ENCODE measurements at regions not wholly inside any gene's neighbourhood (a gene's known extent, or its start where the extent isn't known, plus 50 kb on each side); places are given as distances from the start of the nearest gene placed in this dataset.
"Not testable (repeated sequence)": the region's sequence is repeated elsewhere in the genome, so short reads cannot be mapped to it uniquely, and the experiment has no call there.

DNA sequence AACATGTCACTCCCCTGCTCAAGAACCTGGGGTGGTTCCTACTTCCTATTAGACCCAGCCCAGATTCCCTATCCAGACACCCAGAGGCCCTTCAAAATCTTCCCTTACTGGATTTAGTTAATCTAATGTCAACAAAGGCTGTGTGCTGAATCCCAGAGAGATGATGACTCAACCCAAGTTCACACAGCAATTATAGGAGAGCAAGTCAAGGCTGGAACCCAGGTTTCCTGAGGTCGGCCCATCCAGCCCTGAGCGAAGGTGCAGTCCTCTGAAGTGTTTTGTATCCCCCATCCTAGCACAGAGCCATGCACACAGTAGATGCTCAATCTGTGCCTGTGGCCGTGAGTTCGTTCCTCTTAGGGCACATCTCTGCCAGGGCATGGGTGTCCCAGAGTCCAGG, 452.1 kb downstream of the GOLGA6L6 start:
- not testable (repeated sequence) for DNase-seq (ENCODE audit: low spot score)

DNA sequence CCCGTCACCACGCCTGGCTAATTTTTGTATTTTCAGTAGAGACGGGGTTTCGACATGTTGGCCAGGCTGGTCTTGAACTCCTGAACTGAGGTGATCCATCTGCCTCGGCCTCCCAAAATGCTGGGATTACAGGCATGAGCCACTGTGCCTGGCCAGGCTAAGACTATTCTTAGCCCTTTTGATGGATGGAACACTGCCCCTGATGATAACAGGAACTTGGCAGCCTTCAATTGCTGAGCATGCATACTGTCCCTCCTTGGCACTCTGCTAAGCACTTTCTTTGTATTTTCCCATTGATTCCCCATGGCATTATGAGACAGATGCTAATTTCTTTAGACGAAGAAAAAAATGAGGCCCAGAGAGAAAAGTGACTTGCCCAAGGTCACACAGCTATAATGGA, 457.6 kb downstream of the GOLGA6L6 start:
- DNase-seq (ENCODE audit: low spot score) = not testable (repeated sequence)

DNA sequence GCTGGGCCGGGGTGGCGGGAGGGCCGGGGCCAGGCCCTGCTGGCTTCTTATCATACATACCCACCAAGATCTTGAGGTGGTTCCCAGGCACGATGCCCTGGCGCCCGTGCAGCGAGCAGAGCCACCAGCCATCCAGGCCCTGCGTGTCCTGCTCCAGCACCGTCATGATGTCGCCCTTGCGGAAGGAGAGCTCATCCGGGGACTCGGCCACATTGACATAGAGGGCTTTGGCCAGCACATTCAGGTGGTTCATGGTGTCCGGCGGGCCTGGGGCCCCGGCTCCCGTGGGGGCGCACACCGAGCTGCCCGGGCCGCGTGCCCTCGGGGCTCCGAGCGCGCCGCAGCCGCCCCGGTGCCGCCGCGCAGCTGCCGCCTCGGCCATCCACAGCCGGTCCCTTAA, 467.5 kb downstream of the GOLGA6L6 start:
- not testable (repeated sequence) for DNase-seq (ENCODE audit: low spot score)

GRCh38 chr15:20069043-20069442, 472.6 kb downstream of the GOLGA6L6 start:
- DNase-seq (ENCODE audit: low spot score) = not testable (repeated sequence)

GRCh38 chr15:20066173-20066572, 475.4 kb downstream of the GOLGA6L6 start:
- DNase-seq (ENCODE audit: low spot score) = not testable (repeated sequence)

DNA sequence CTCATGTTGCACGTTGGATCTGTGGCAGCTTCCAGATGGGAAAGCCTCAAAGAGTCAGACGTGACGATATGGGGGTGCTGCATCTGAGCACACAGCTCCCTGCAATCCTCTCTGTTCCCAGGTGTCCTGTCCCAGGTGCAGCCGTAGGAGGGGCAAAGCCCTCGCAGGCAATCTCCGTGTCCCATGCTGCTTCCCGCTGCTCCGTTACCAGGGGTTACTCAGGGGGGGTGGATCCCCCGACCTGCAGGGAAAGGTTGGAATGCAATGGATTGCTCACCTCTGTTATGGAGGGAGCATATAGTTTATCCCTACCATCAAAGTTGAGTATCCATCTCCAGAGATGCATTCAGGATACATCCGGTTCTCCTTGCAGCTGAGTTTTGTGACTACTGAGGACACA, 476.1 kb downstream of the GOLGA6L6 start:
- not testable (repeated sequence) for DNase-seq (ENCODE audit: low spot score)

DNA sequence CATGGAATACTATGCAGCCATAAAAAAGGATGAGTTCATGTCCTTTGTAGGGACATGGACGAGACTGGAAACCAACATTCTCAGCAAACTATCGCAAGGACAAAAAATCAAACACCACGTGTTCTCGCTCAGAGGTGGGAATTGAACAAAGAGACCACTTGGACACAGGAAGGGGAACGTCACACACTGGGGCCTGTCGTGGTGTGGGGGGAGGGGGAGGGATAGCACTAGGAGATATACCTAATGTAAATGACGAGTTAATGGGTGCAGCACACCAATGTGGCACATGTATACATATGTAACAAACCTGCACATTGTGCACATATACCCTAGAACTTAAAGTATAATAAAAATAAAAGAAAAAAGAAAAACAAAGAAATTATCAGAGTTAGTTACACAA, 478.4 kb downstream of the GOLGA6L6 start:
- not testable (repeated sequence) for DNase-seq (ENCODE audit: low spot score)

- not testable (repeated sequence) for DNase-seq (ENCODE audit: low spot score)
Measured at GRCh38 chr15:20060838-20061237, 480.8 kb downstream of the GOLGA6L6 start.

DNA sequence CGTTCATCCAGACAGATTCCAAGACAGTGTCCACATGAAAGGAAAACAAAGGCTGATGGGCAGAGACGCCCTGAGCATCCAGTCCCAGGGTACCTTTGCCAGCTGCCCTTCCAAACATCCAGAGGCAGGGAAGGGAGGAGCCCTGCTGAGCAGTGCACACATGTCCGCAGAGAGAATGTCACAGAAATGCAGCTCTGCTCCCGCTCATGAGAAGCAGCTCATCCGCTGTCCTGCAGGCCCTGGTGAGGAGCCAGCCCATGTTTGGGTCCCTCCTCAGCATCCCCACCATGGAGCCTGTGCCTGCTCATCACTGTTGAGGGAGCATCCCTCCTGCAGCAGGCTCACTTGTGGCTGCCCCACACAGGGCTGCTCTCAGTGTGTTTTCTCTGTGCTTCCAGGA, 484.7 kb downstream of the GOLGA6L6 start:
- not testable (repeated sequence) for DNase-seq (ENCODE audit: low spot score)

DNA sequence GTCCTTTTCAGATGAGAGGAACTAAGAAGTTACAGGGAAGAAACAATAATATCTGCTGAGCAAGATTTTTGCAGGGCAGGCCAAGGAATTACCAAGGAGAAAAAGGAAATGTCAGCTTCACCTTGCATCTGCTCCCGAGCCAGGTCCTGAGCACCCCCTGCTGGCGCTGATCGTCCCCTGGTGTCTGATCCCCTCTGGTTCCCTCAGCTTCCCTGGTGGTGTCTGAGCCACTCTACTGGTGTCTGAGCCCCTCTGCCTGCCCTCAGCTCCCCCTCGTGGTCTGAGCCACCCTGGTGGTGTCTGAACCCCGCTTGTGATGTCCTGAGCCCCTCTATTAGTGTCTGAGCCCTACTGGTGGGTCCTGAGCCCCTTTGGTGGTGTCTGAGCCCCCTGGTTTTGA, 485.7 kb downstream of the GOLGA6L6 start:
- not testable (repeated sequence) for DNase-seq (ENCODE audit: low spot score)

- DNase-seq (ENCODE audit: low spot score) = not testable (repeated sequence)
Measured at GRCh38 chr15:20048189-20048588, 493.4 kb downstream of the GOLGA6L6 start.

GRCh38 chr15:20045165-20045564, 496.4 kb downstream of the GOLGA6L6 start:
- DNase-seq (ENCODE audit: low spot score) = not testable (repeated sequence)

DNA sequence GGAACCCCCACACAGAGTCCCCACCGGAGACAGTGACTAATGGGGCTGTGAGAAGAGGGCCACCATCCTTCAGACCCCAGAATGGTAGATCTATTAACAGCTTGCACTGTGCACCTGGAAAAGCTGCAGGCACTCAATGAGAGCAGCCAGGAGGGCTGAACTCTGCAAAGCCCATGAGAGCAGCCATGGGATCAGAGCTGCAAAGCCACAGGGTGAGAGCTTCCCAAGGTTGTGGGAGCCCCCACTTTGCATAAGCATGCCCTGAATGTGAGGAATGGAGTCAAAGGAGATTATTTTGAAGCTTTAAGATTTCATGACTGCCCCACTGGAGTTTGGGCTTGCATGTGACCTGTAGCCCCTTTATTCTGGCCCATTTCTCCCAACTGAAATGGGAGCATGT, 500.9 kb downstream of the GOLGA6L6 start:
- DNase-seq (ENCODE audit: low spot score) = not testable (repeated sequence)

DNA sequence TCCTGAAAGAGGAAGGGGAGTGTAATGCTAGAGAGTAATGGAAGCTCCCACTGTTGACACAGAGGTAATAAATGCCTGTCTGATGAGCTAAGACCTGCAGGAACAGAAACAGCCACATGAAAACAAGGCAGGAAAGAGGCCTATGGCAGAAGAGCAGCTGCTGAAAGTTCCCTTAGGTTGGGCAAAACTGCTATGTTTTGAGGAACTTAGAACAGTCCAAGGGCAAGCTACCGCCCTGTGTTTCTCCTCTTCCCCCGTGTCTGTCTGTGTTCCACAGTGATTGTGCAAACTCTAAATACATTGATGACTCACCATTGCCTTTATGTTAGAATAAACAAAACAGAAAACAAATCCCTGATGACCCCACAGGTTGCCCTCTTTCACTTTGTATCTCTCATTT, 516.6 kb downstream of the GOLGA6L6 start:
- not testable (repeated sequence) for DNase-seq (ENCODE audit: low spot score)

DNA sequence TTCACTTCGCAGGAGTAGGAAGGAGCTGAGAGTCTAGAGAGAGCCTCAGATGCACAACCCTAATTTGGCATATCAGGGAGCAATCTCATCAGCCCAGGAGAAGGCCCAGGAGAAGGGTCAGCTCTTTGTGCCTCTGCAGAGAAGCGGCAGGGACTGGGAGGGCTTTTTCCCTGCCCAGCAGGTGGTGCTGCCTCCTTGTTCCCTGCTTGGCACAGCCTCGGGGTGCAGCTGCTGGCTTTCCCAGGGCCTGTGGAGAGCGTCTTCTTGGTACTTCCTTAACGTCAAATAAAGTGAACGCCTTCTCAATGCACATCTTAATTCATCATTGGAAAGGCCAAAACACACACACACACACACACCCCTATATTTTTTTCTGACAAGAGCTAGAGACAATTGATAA, 519.3 kb downstream of the GOLGA6L6 start:
- not testable (repeated sequence) for DNase-seq (ENCODE audit: low spot score)

DNA sequence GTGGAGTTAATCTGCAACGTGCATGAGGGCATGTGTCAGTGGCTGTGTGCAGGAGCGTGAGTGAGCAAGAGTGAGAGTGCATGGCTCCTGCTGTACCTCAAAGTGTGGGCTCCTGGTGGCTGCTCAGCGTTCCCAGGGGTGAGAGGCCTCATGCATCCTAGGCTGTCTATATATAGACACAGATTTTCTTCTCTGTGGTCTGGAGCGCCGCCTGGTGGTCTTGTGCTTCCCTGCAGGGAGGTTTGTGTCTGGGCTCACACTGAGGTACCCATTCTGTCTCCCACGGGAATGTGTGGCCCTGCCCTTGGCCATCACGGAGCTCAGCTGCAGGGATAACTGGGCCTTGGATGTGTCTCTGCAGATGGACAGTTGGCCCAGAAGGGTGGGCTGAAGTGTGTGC, 520.2 kb downstream of the GOLGA6L6 start:
- DNase-seq (ENCODE audit: low spot score) = not testable (repeated sequence)

GRCh38 chr15:20020588-20020987, 521.0 kb downstream of the GOLGA6L6 start:
- DNase-seq (ENCODE audit: low spot score) = not testable (repeated sequence)

DNA sequence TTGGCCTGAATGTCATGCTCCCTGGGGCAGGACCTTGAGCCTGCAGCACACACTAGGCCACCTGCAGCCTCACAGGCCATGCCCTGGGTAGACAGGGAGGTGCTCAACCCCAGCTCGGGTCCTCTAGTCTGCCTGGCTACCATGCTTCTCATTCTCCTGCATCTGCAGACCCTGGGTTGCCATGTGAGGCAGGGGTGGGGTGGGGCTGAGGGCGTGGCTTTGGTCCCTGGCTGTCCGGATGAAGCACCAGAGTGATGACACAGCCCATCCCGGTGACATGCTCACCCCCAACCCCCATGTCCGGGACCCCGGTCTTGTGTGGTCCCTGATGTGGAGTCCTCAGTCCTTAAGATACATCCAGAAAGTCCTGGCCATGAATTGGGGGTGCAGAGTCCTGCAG, 521.8 kb downstream of the GOLGA6L6 start:
- not testable (repeated sequence) for DNase-seq (ENCODE audit: low spot score)

DNA sequence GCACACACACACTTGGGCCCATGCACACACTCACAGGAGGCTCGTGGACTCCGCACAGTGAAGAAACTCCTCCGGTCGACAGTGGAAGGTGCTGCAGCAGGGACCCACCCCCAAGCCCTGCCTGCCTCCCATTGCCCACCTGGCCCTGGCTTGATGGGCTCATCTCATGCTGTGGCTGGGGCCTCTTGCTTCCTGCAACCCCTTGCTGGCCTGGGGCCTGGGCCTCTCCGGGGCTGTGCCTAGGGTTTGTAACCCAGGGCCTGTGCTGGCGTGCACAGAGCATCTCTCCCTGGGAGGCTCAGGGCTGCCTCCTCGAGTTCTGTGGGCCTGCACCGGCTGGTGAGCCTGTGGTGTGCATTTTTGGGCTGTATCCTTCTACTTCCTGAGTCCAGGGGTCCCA, 524.0 kb downstream of the GOLGA6L6 start:
- not testable (repeated sequence) for DNase-seq (ENCODE audit: low spot score)

DNA sequence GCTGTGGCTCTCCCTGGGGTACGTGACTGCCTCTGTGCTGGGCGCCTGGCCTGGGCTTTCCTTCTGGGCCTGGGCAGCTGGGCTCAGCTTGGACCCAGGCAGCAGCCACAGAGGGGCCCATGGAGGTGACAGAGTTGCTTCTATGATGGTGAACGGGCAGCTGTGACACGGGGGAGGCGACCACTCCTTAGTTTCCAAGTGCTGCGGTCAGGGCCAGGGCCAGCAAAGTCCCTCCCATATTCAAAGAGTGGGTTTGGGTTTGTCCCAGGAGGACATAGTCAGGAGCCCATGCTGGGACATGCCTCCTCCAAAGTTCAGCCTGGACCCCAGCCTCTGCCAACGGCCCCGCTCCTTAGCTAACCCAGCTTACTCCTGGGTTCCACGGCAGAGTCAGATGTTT, 524.7 kb downstream of the GOLGA6L6 start:
- DNase-seq (ENCODE audit: low spot score) = not testable (repeated sequence)

DNA sequence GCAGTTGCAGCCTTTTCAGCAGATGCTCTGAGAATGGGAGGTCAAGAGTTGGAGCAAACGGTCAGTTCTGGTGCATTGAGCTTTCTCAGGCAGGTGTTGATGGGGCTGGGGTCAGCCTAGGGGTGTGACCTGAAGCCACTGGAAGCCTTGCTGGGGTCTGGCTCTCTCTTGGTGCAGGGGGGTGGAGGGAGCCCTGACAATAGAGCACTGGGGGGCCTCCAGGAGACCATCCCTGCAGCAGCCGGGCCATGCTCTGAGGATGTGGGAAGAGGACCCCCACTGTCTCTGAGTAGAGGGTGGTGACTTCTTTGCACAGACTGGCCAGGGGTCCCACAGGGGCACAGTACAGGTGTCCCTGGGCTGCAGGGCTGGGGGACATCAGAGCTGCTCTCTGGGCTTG, 528.8 kb downstream of the GOLGA6L6 start:
- DNase-seq (ENCODE audit: low spot score) = not testable (repeated sequence)

DNA sequence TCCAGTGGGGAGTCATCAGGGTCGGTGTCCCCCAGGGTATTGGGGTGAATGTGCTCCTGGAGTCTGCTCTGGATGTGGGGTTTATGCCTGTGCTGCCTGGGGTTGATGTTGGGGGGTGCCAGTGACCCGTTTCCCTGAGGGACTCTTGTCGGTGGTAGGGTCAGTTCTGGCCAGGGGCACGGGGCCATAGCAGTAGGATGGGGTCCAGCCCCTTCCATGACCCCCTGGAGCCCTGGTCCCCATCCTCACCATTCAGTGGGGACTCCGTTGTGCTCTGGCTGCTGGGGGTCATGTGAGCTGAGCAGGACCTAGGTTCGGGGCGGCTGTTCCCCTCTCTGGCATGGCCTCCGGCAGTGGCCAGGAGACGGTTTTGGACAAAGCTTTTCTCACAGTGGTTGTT, 530.8 kb downstream of the GOLGA6L6 start:
- not testable (repeated sequence) for DNase-seq (ENCODE audit: low spot score)

DNA sequence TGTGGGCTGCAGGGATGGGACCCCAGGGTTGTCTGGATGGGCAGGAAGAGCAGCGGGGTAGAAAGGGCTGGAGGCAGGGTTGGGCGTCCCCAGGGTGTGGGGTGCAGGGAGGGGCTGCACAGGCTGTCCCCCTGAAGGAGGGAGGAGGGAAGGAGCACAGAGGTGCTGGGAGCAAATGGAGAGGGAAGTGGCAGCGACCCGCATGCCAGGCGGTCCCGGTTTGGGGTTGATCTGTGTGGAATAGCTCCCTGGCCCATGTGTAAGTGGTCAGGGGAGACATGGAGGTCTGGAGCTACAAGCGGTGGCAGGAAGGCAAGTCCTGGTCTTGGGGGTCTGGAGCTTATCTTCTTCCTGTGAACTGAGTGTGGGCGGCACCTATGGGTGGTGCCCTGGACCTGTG, 532.0 kb downstream of the GOLGA6L6 start:
- DNase-seq (ENCODE audit: low spot score) = not testable (repeated sequence)

DNA sequence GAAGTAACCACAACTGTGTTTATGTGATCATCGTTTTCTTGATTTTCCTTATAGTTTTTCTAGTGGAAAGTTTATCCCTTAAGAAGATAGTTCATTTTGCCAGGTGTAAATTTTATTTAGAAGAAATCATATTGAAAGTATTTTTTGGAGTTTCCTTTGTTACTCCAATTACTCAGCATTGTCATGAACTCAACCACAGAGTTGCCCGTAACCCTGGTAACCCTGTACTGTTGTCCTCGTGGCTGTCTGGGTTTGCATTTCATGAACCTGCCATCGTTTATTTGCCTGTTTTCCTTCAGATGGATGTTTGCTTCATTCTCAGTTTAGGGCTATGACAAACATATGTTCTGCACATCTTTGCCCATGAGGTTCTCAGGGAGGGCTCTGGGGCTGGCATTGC, 534.3 kb downstream of the GOLGA6L6 start:
- DNase-seq (ENCODE audit: low spot score) = not testable (repeated sequence)

GRCh38 chr15:20003471-20003870, 538.1 kb downstream of the GOLGA6L6 start:
- DNase-seq (ENCODE audit: low spot score) = not testable (repeated sequence)
